T-cell (primary cell): ENCODE measurements at regions not wholly inside any gene's neighbourhood (a gene's known extent, or its start where the extent isn't known, plus 50 kb on each side); places are given as distances from the start of the nearest gene placed in this dataset.

Source experiments
- ATAC-seq, 4 experiments: fragments of 200-7000 bp in 3 of 4; fragments of 150-1000 bp in 1 of 4; cut with Tn5 transposase; replicated peaks in 1 of 4; 1 replicate in 3 of 4; 2 replicates in 1 of 4; pipeline ENCODE4 v1.10.0; 2021; ENCODE audit warnings: moderate library complexity in 3 of 4, mild to moderate bottlenecking in 2 of 4, moderate number of reproducible peaks in 1 of 4
- CTCF ChIA-PET, 2 donors: fragments of 300-600 bp; sonication (Branson Sonifier 250); formaldehyde crosslinking; loops; one replicate each; lab custom pipeline; 2022; ENCODE audit warnings: antibody characterized with exemption in 2 of 2; lab: Charles Lee
- POLR2A ChIA-PET, 2 donors: fragments of 300-600 bp; sonication (Branson Sonifier 250); formaldehyde crosslinking; loops; one replicate each; lab custom pipeline; 2022; ENCODE audit warnings: antibody characterized with exemption in 2 of 2; lab: Charles Lee
- DNase-seq, 35 experiments: peaks; one replicate each; pipeline versions ENCODE4 v3.0.0 to v3.0.0-alpha.2; 2013 to 2023
- H3K27ac ChIP-seq: one replicate; pipeline ENCODE4 v1.5.1; 2013; ENCODE audit warnings: low read length
- H3K27me3 ChIP-seq, 2 experiments: replicated peaks in 1 of 2; 1 replicate in 1 of 2; 2 replicates in 1 of 2; pipeline versions ENCODE4 v1.6.1 to v1.7.0; 2013; ENCODE audit warnings: low read length in 1 of 2, mixed read lengths in 1 of 2; ENCODE audit not compliant: control insufficient read depth in 2 of 2, insufficient read depth in 2 of 2; ENCODE audit errors: extremely low read depth in 1 of 2
- H3K36me3 ChIP-seq, 2 donors: 1 replicate in 1 of 2; 2 replicates in 1 of 2; pipeline versions ENCODE4 v1.6.1 to v1.7.0; 2013; ENCODE audit warnings: low read length in 1 of 2; ENCODE audit not compliant: control insufficient read depth in 2 of 2, insufficient read depth in 1 of 2; ENCODE audit errors: extremely low read depth in 1 of 2
- H3K4me1 ChIP-seq, 2 experiments: 1 replicate in 1 of 2; 2 replicates in 1 of 2; pipeline versions ENCODE4 v1.6.1 to v1.7.0; 2013; ENCODE audit warnings: low read length in 2 of 2, mixed read lengths in 1 of 2; ENCODE audit not compliant: insufficient read depth in 2 of 2, control insufficient read depth in 1 of 2; ENCODE audit errors: extremely low read depth in 1 of 2
- H3K4me3 ChIP-seq, 2 donors: 1 replicate in 1 of 2; 2 replicates in 1 of 2; pipeline versions ENCODE4 v1.5.1 to v1.7.0; 2013; ENCODE audit warnings: mild to moderate bottlenecking in 2 of 2, low read length in 1 of 2, moderate library complexity in 1 of 2; ENCODE audit not compliant: control insufficient read depth in 1 of 2; ENCODE audit errors: extremely low read depth in 1 of 2
- H3K9me3 ChIP-seq: 2 replicates; pipeline ENCODE4 v1.7.0; 2013
- H3K27ac Mint-ChIP-seq, 2 donors: one replicate each; pipeline ENCODE4 v1.8.0; 2020 to 2021; ENCODE audit warnings: mild to moderate bottlenecking in 2 of 2, mixed read lengths in 2 of 2
- H3K27me3 Mint-ChIP-seq, 2 donors: one replicate each; pipeline ENCODE4 v1.8.0; 2021 to 2022; ENCODE audit warnings: mixed read lengths in 2 of 2
- H3K36me3 Mint-ChIP-seq: one replicate; pipeline ENCODE4 v1.8.0; 2021; ENCODE audit warnings: mixed read lengths
- H3K4me1 Mint-ChIP-seq, 3 donors: one replicate each; pipeline ENCODE4 v1.8.0; 2020 to 2022; ENCODE audit warnings: mixed read lengths in 3 of 3, mild to moderate bottlenecking in 1 of 3
- H3K4me3 Mint-ChIP-seq, 3 donors: one replicate each; pipeline ENCODE4 v1.8.0; 2020 to 2022; ENCODE audit warnings: mild to moderate bottlenecking in 3 of 3, mixed read lengths in 3 of 3, moderate library complexity in 3 of 3
- H3K9me3 Mint-ChIP-seq, 3 donors: one replicate each; pipeline ENCODE4 v1.8.0; 2020 to 2022; ENCODE audit warnings: mixed read lengths in 3 of 3
- WGBS: methylation state at CpG from one replicate; pipeline ENCODE4 v1.1.5; 2013; ENCODE audit warnings: missing lambda C conversion rate; ENCODE audit not compliant: insufficient coverage; 5-methylcytosine and 5-hydroxymethylcytosine counted together

- CTCF ChIA-PET: no interaction called here
- WGBS: no CpG with 5 or more reads among the region's 1 CpG
Observed at GRCh38 chr15:38726187-38726586, 161.6 kb upstream of the RASGRP1 start.

GRCh38 chr15:38733331-38733730, 168.7 kb upstream of the RASGRP1 start:
- no peak overlapping the region for H3K4me3 ChIP-seq
- CTCF ChIA-PET: no interaction called here
- no peaks in the 10 kb centered on the region for H3K36me3 Mint-ChIP-seq
- H3K9me3 ChIP-seq: no peaks in the 10 kb centered on the region
- peaks cover 0 to 2% of the 10 kb centered on the region in 2 experiments for H3K27me3 ChIP-seq
- H3K27ac Mint-ChIP-seq: no peak overlapping the region
- peaks cover 0 to 9% (median 5%) of the 10 kb centered on the region in 3 donors for H3K9me3 Mint-ChIP-seq
- DNase-seq (no peak), ATAC-seq (no peak)
- no peak overlapping the region for H3K4me3 Mint-ChIP-seq
- no peaks in the 10 kb centered on the region for H3K4me1 Mint-ChIP-seq
- POLR2A ChIA-PET: no interaction called here
- no peaks in the 10 kb centered on the region for H3K36me3 ChIP-seq
- H3K27me3 Mint-ChIP-seq: peaks cover 7 to 10% of the 10 kb centered on the region in 2 donors
- H3K4me1 ChIP-seq: no peaks in the 10 kb centered on the region
- no peak overlapping the region for H3K27ac ChIP-seq

More at GRCh38 chr15:38726187-38726586, 161.6 kb upstream of the RASGRP1 start:
- no peak for DNase-seq
- Histone ChIP-seq H3K27ac (no peak overlapping the region), H3K27me3 (no peaks in the 10 kb centered on the region), H3K36me3 (no peaks in the 10 kb centered on the region), H3K4me3 (no peak overlapping the region), H3K4me1 (no peaks in the 10 kb centered on the region), H3K9me3 (no peaks in the 10 kb centered on the region)
- Mint-ChIP-seq H3K27ac (no peak overlapping the region), H3K4me1 (no peaks in the 10 kb centered on the region), H3K36me3 (no peaks in the 10 kb centered on the region), H3K9me3 (no peaks in the 10 kb centered on the region), H3K4me3 (no peak overlapping the region), H3K27me3 (peaks cover 0 to 3% of the 10 kb centered on the region in 2 donors)
- POLR2A ChIA-PET: no interaction called here
- no peak for ATAC-seq

DNA sequence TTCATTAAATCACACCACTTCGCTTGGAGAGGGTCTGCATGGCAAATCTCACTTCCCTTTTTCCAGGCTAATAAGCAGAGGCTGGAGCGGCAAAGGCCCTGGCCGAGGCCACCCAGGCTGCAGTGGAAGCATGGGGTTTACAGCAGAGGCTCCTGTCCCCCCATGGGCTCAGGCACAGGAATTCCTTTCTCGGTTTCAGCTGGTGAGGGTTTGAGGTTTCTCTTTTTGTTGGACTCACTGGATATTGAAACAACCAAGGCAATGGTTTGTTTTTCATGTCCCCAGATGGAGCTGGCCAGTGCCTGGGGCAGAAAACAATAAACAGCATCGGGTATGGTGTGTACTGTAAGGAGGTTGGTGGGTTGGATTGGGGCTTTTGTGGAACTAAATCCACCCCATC, 175.6 kb upstream of the RASGRP1 start:
- ChIA-PET POLR2A (no interaction called here), CTCF (interaction anchor here in 1 of 2 donors (0.6 kb wide), 1 partner anchor 1689 kb away, joined by 3 read pairs; no protein-coding TSS in a partner anchor)
- Histone ChIP-seq H3K27ac (no peak overlapping the region), H3K9me3 (no peaks in the 10 kb centered on the region), H3K4me3 (no peak overlapping the region), H3K36me3 (no peaks in the 10 kb centered on the region), H3K27me3 (no peaks in the 10 kb centered on the region), H3K4me1 (no peaks in the 10 kb centered on the region)
- DNase-seq: no peak
- Mint-ChIP-seq H3K36me3 (no peaks in the 10 kb centered on the region), H3K9me3 (no peaks in the 10 kb centered on the region), H3K4me1 (no peaks in the 10 kb centered on the region), H3K27me3 (peaks cover 3 to 20% of the 10 kb centered on the region in 2 donors), H3K4me3 (no peak overlapping the region), H3K27ac (no peak overlapping the region)
- 85% methylated on average over 4 of the region's 5 CpGs for WGBS
- ATAC-seq: no peak

DNA sequence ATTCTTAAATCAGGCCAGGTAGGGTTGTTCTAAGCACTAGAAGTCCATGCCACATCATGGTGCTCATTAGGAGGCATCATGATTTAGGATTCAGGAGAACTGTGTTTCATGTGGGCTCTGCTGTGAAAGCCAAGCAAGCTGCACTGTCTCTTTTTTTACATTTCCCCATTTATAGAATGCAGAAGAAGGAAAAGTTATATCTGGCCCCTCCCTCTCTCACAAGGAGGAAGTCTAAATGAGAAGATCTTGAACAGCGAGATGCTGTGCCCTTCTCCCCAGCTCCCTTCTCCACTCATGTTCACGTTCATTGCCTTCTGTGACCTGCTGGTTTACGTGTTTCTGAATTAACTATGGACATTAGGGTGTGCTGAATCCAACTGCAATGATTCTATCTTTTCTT, 178.5 kb upstream of the RASGRP1 start:
- DNase-seq (no peak), ATAC-seq (no peak)
- Histone ChIP-seq H3K27me3 (peaks cover 0 to 2% of the 10 kb centered on the region in 2 experiments), H3K36me3 (no peaks in the 10 kb centered on the region), H3K27ac (no peak overlapping the region), H3K9me3 (no peaks in the 10 kb centered on the region), H3K4me3 (no peak overlapping the region), H3K4me1 (no peaks in the 10 kb centered on the region)
- H3K9me3 Mint-ChIP-seq: no peaks in the 10 kb centered on the region
- H3K27me3 Mint-ChIP-seq: peaks cover 4 to 15% of the 10 kb centered on the region in 2 donors
- H3K27ac Mint-ChIP-seq: no peak overlapping the region
- no CpG with 5 or more reads among the region's 3 CpGs for whole genome bisulfite sequencing
- H3K36me3 Mint-ChIP-seq: no peaks in the 10 kb centered on the region
- ChIA-PET CTCF (interaction anchor here (0.6 to 0.7 kb wide), 2 partner anchors 144 to 387 kb away, joined by 5 to 9 read pairs; no protein-coding TSS in a partner anchor), POLR2A (no interaction called here)
- H3K4me3 Mint-ChIP-seq: no peak overlapping the region
- H3K4me1 Mint-ChIP-seq: no peaks in the 10 kb centered on the region

- no peak for DNase-seq
- POLR2A ChIA-PET: interaction anchor here in 1 of 2 donors (0.7 kb wide), 1 partner anchor 98 kb away, joined by 4 read pairs; no protein-coding TSS in a partner anchor
- Histone ChIP-seq H3K9me3 (no peaks in the 10 kb centered on the region), H3K4me1 (no peaks in the 10 kb centered on the region), H3K27ac (no peak overlapping the region), H3K4me3 (no peak overlapping the region), H3K27me3 (peaks cover 0 to 2% of the 10 kb centered on the region in 2 experiments), H3K36me3 (no peaks in the 10 kb centered on the region)
- Mint-ChIP-seq H3K27ac (no peak overlapping the region), H3K36me3 (no peaks in the 10 kb centered on the region), H3K9me3 (no peaks in the 10 kb centered on the region), H3K27me3 (peaks cover 7 to 13% of the 10 kb centered on the region in 2 donors), H3K4me3 (no peak overlapping the region), H3K4me1 (no peaks in the 10 kb centered on the region)
- CTCF ChIA-PET: interaction anchor here in 1 of 2 donors (0.6 kb wide), 1 partner anchor 12 kb away, joined by 3 read pairs; no protein-coding TSS in a partner anchor
- ATAC-seq: no peak
- no CpG with 5 or more reads among the region's 1 CpG for WGBS
Observed at GRCh38 chr15:38745126-38745525, 180.5 kb upstream of the RASGRP1 start.

- POLR2A ChIA-PET: no interaction called here
- Histone ChIP-seq H3K4me3 (no peak overlapping the region), H3K27me3 (peaks cover 0 to 2% of the 10 kb centered on the region in 2 experiments), H3K9me3 (no peaks in the 10 kb centered on the region), H3K4me1 (no peaks in the 10 kb centered on the region), H3K27ac (no peak overlapping the region), H3K36me3 (no peaks in the 10 kb centered on the region)
- no peaks in the 10 kb centered on the region for H3K36me3 Mint-ChIP-seq
- no peak for ATAC-seq
- CTCF ChIA-PET: interaction anchor here in 1 of 2 donors (0.6 kb wide), 1 partner anchor 12 kb away, joined by 3 read pairs; no protein-coding TSS in a partner anchor
- no peak overlapping the region for H3K4me3 Mint-ChIP-seq
- no CpG with 5 or more reads among the region's 3 CpGs for WGBS
- no peak for DNase-seq
- no peak overlapping the region for H3K27ac Mint-ChIP-seq
- no peaks in the 10 kb centered on the region for H3K4me1 Mint-ChIP-seq
- no peaks in the 10 kb centered on the region for H3K9me3 Mint-ChIP-seq
- peaks cover 7 to 13% of the 10 kb centered on the region in 2 donors for H3K27me3 Mint-ChIP-seq
Observed at GRCh38 chr15:38745626-38746025, 181.0 kb upstream of the RASGRP1 start.
